H9 (cell line): ENCODE measurements at regions not wholly inside any gene's neighbourhood (a gene's known extent, or its start where the extent isn't known, plus 50 kb on each side); places are given as distances from the start of the nearest gene placed in this dataset.

Experiments used
- DNase-seq: peaks from one replicate; pipeline ENCODE4 v3.0.0-alpha.2; 2017
- H2AFZ ChIP-seq: one replicate; pipeline ENCODE4 v1.6.1; 2013; ENCODE audit warnings: mild to moderate bottlenecking, low read length, control low read depth, moderate library complexity
- H2AK5ac ChIP-seq: 2 replicates; pipeline ENCODE4 v1.6.1; 2013; ENCODE audit warnings: low read length, control low read depth, mixed read lengths; ENCODE audit not compliant: insufficient read length
- H2BK120ac ChIP-seq: one replicate; pipeline ENCODE4 v1.6.1; 2013; ENCODE audit warnings: low read depth, mild to moderate bottlenecking, low read length, control low read depth, inconsistent platforms; ENCODE audit not compliant: poor library complexity, severe bottlenecking
- H2BK12ac ChIP-seq: 2 replicates; pipeline ENCODE4 v1.6.1; 2013; ENCODE audit warnings: low read length, control low read depth, mixed read lengths, low read depth; ENCODE audit not compliant: insufficient read length
- H2BK15ac ChIP-seq: 2 replicates; pipeline ENCODE4 v1.6.1; 2013; ENCODE audit warnings: low read depth, low read length, control low read depth
- H2BK20ac ChIP-seq: one replicate; pipeline ENCODE4 v1.6.1; 2013; ENCODE audit warnings: low read depth, mild to moderate bottlenecking, low read length, control low read depth, inconsistent platforms; ENCODE audit not compliant: poor library complexity, severe bottlenecking
- H2BK5ac ChIP-seq: 2 replicates; pipeline ENCODE4 v1.6.1; 2013; ENCODE audit warnings: low read length, control low read depth, mixed read lengths; ENCODE audit not compliant: insufficient read length
- H3K14ac ChIP-seq: 2 replicates; pipeline ENCODE4 v1.6.1; 2013; ENCODE audit warnings: low read length, control low read depth; ENCODE audit not compliant: insufficient read depth
- H3K18ac ChIP-seq: 2 replicates; pipeline ENCODE4 v1.6.1; 2013; ENCODE audit warnings: low read depth, mild to moderate bottlenecking, mixed read lengths, low read length, control low read depth; ENCODE audit not compliant: insufficient read length
- H3K23ac ChIP-seq: 2 replicates; pipeline ENCODE4 v1.6.1; 2013; ENCODE audit warnings: low read length, control low read depth, mixed read lengths, low read depth; ENCODE audit not compliant: insufficient read length
- H3K23me2 ChIP-seq: 2 replicates; pipeline ENCODE4 v1.6.1; 2013; ENCODE audit warnings: low read depth, mild to moderate bottlenecking, mixed read lengths, low read length, control low read depth; ENCODE audit not compliant: insufficient read length, poor library complexity, severe bottlenecking
- H3K27ac ChIP-seq: 2 replicates; pipeline ENCODE4 v1.5.1; 2013; ENCODE audit warnings: low read length, control low read depth, mixed read lengths, low read depth; ENCODE audit not compliant: insufficient read length
- H3K27me3 ChIP-seq: 2 replicates; pipeline ENCODE4 v1.6.1; 2013; ENCODE audit warnings: low read length, control low read depth, inconsistent platforms; ENCODE audit not compliant: insufficient read depth
- H3K4ac ChIP-seq: 2 replicates; pipeline ENCODE4 v1.6.1; 2013; ENCODE audit warnings: low read depth, mild to moderate bottlenecking, control low read depth, inconsistent platforms, low read length, moderate library complexity
- H3K4me1 ChIP-seq: 2 replicates; pipeline ENCODE4 v1.6.1; 2013; ENCODE audit warnings: low read length, control low read depth, inconsistent platforms; ENCODE audit not compliant: insufficient read depth
- H3K4me2 ChIP-seq: 2 replicates; pipeline ENCODE4 v1.6.1; 2013; ENCODE audit warnings: low read length, control low read depth, mixed read lengths; ENCODE audit not compliant: insufficient read length, insufficient read depth
- H3K56ac ChIP-seq: 2 replicates; pipeline ENCODE4 v1.6.1; 2013; ENCODE audit warnings: low read depth, mild to moderate bottlenecking, mixed read lengths, low read length, control low read depth; ENCODE audit not compliant: insufficient read length
- H3K79me1 ChIP-seq: 2 replicates; pipeline ENCODE4 v1.6.1; 2013; ENCODE audit warnings: low read depth, mild to moderate bottlenecking, moderate library complexity, low read length, control low read depth, inconsistent platforms; ENCODE audit not compliant: insufficient read depth, poor library complexity, severe bottlenecking
- H3K79me2 ChIP-seq: 2 replicates; pipeline ENCODE4 v1.6.1; 2013; ENCODE audit warnings: low read length, control low read depth, inconsistent platforms; ENCODE audit not compliant: insufficient read depth
- H3K9ac ChIP-seq: 2 replicates; pipeline ENCODE4 v1.6.1; 2013; ENCODE audit warnings: low read length, control low read depth, mixed read lengths; ENCODE audit not compliant: insufficient read length; ENCODE audit errors: extremely low read depth
- H3K9me3 ChIP-seq: one replicate; pipeline ENCODE4 v1.6.1; 2013; ENCODE audit warnings: low read depth, low read length, inconsistent platforms; ENCODE audit not compliant: control insufficient read depth
- H3T11ph ChIP-seq: one replicate; pipeline ENCODE4 v1.6.1; 2013; ENCODE audit warnings: mild to moderate bottlenecking, low read length, control low read depth, inconsistent platforms
- H4K20me1 ChIP-seq: one replicate; pipeline ENCODE4 v1.6.1; 2013; ENCODE audit not compliant: control insufficient read depth, insufficient read length, insufficient read depth
- H4K5ac ChIP-seq: 2 replicates; pipeline ENCODE4 v1.6.1; 2013; ENCODE audit warnings: low read depth, mild to moderate bottlenecking, mixed read lengths, low read length, control low read depth; ENCODE audit not compliant: insufficient read length
- H4K8ac ChIP-seq: replicated peaks from 2 replicates; pipeline ENCODE4 v1.6.1; 2013; ENCODE audit warnings: low read length, control low read depth, mixed read lengths, low read depth; ENCODE audit not compliant: insufficient read length
- H4K91ac ChIP-seq: 2 replicates; pipeline ENCODE4 v1.6.1; 2013; ENCODE audit warnings: low read depth, mild to moderate bottlenecking, moderate library complexity, mixed read lengths, low read length, control low read depth; ENCODE audit not compliant: insufficient read length
- H3K27ac Mint-ChIP-seq, 3 experiments: 2 replicates in 2 of 3; 3 replicates in 1 of 3; pipeline ENCODE4 v1.8.0; 2020 to 2021; ENCODE audit warnings: mixed read lengths in 3 of 3, mild to moderate bottlenecking in 1 of 3, moderate library complexity in 1 of 3
- H3K27me3 Mint-ChIP-seq: 2 replicates; pipeline ENCODE4 v1.8.0; 2021; ENCODE audit warnings: low read depth, mild to moderate bottlenecking, moderate library complexity, mixed read lengths
- H3K36me3 Mint-ChIP-seq, 3 experiments: 2 replicates in 2 of 3; 3 replicates in 1 of 3; pipeline ENCODE4 v1.8.0; 2020 to 2021; ENCODE audit warnings: low read depth in 3 of 3, mixed read lengths in 3 of 3; ENCODE audit not compliant: insufficient read depth in 1 of 3
- H3K4me1 Mint-ChIP-seq, 2 experiments: 2 replicates each; pipeline ENCODE4 v1.8.0; 2020; ENCODE audit warnings: mixed read lengths in 2 of 2
- H3K4me3 Mint-ChIP-seq, 2 experiments: 2 replicates in 1 of 2; 3 replicates in 1 of 2; pipeline ENCODE4 v1.8.0; 2020 to 2021; ENCODE audit warnings: mild to moderate bottlenecking in 2 of 2, mixed read lengths in 2 of 2, moderate library complexity in 1 of 2
- H3K9me3 Mint-ChIP-seq, 2 experiments: 2 replicates in 1 of 2; 3 replicates in 1 of 2; pipeline ENCODE4 v1.8.0; 2020; ENCODE audit warnings: mild to moderate bottlenecking in 2 of 2, mixed read lengths in 2 of 2, moderate library complexity in 1 of 2
- CTCF ChIP-seq: fragments of 200-600 bp; sonication (generic); conservative IDR thresholded peaks from 3 replicates; pipeline ENCODE4 v1.8.0; 2021; ENCODE audit warnings: antibody characterized with exemption, mild to moderate bottlenecking
- WGBS: extraction: QIAGEN DNeasy Blood & Tissue Kit; methylation state at CpG from one replicate; pipeline ENCODE4 v1.1.7; 2013; ENCODE audit warnings: missing lambda C conversion rate, low lambda C conversion rate, mixed read lengths; ENCODE audit not compliant: insufficient read length; ENCODE audit errors: extremely low coverage; 5-methylcytosine and 5-hydroxymethylcytosine counted together

- Mint-ChIP-seq H3K27me3 (no peaks in the 10 kb centered on the region), H3K36me3 (no peaks in the 10 kb centered on the region), H3K4me1 (peaks cover 3 to 4% of the 10 kb centered on the region in 2 experiments), H3K4me3 (no peak overlapping the region), H3K27ac (no peak overlapping the region), H3K9me3 (no peaks in the 10 kb centered on the region)
- no peak overlapping the region for H3K4ac ChIP-seq
- H3K27ac ChIP-seq, result no peak overlapping the region
- no peak overlapping the region for H3K14ac ChIP-seq
- no peak overlapping the region for H3K18ac ChIP-seq
- no peak overlapping the region for H4K8ac ChIP-seq
- TF ChIP-seq CTCF, result no peak
- no peak overlapping the region for H2BK20ac ChIP-seq
- H2AFZ ChIP-seq, result no peak overlapping the region
- H4K20me1 ChIP-seq, result no peaks in the 10 kb centered on the region
- no peak overlapping the region for H3K56ac ChIP-seq
- no peak overlapping the region for H4K91ac ChIP-seq
- H4K5ac ChIP-seq, result no peak overlapping the region
- no CpG with 5 or more reads among the region's 3 CpGs for WGBS
- no peaks in the 10 kb centered on the region for H3K79me2 ChIP-seq
- no peaks in the 10 kb centered on the region for H3K79me1 ChIP-seq
- no peaks in the 10 kb centered on the region for H3K23me2 ChIP-seq
- H3K4me2 ChIP-seq, result no peak overlapping the region
- no peaks in the 10 kb centered on the region for H3K9me3 ChIP-seq
- no peak overlapping the region for H3T11ph ChIP-seq
- H2BK5ac ChIP-seq, result no peak overlapping the region
- H2BK12ac ChIP-seq, result no peak overlapping the region
- H3K4me1 ChIP-seq, result 0 out of 2 replicates have a peak, but pooled peaks cover 3% of the 10 kb centered on the region
- no peak overlapping the region for H2BK15ac ChIP-seq
- no peak for DNase-seq
- H3K27me3 ChIP-seq, result no peaks in the 10 kb centered on the region
- no peak overlapping the region for H3K23ac ChIP-seq
- H2AK5ac ChIP-seq, result no peak overlapping the region
- no peak overlapping the region for H3K9ac ChIP-seq
- no peak overlapping the region for H2BK120ac ChIP-seq
These were observed 541.4 kb downstream of the DNAJB9 start for GRCh38 chr7:109111086-109111485.
